GM23338 (cell line): ENCODE measurements at regions not wholly inside any gene's neighbourhood (a gene's known extent, or its start where the extent isn't known, plus 50 kb on each side); places are given as distances from the start of the nearest gene placed in this dataset.

Experiments used
- CREB1 ChIP-seq: fragments of 250-450 bp; sonication (Bioruptor Pico); IDR thresholded peaks from 2 replicates; pipeline ENCODE4 v1.5.0; 2020; ENCODE audit warnings: low read depth, mild to moderate bottlenecking, moderate library complexity
- CTCF ChIP-seq, 2 experiments: fragments of 200-600 bp in 1 of 2; sonication (generic) in 1 of 2; conservative IDR thresholded peaks; 2 replicates each; pipeline versions ENCODE4 v1.5.1 to v1.6.1; 2016 to 2017; ENCODE audit warnings: antibody characterized with exemption in 2 of 2, low read depth in 2 of 2, mild to moderate bottlenecking in 2 of 2, moderate library complexity in 1 of 2
- EZH2 ChIP-seq: fragments of 200-600 bp; sonication (generic); IDR thresholded peaks from one replicate; pipeline ENCODE4 v1.8.0; 2017; ENCODE audit warnings: antibody characterized with exemption, mild to moderate bottlenecking, low read depth; ENCODE audit not compliant: unreplicated experiment
- EZH2phosphoT487 ChIP-seq: fragments of 200-600 bp; sonication (generic); IDR thresholded peaks from one replicate; pipeline ENCODE4 v1.8.1; 2018; ENCODE audit warnings: antibody characterized with exemption; ENCODE audit not compliant: unreplicated experiment
- JUNB ChIP-seq: IDR thresholded peaks from one replicate; pipeline ENCODE4 v1.6.1; 2016; ENCODE audit warnings: antibody characterized with exemption; ENCODE audit not compliant: unreplicated experiment
- POLR2AphosphoS5 ChIP-seq: IDR thresholded peaks from 2 replicates; pipeline ENCODE4 v1.6.1; 2016; ENCODE audit warnings: antibody characterized with exemption, low read depth
- TF ChIP-seq, protein P1 (sequence below): IDR thresholded peaks from one replicate; pipeline ENCODE4 v1.6.1; 2018; ENCODE audit warnings: antibody characterized with exemption; ENCODE audit not compliant: unreplicated experiment

DNA sequence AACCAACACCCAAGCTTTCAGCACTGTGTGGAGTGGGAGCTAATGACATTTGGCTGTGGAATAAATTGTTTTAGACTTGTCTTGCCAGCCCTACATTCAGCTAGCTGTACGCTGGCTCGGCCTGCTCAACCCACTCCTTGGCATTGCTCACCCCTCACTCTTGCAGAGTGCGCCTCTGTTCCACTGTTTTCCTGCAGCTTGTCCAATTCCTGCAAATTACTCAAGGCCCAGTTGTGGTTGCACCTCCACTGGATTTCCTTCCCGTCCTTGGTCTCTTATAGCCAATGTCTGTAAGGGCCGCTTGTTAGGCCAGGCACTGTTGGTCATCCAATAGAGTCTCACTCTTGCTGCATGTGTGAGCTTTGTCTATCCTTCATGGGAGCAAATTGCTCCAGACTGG is 55.5 kb upstream of the ADRA1D start:
- no peak for TF ChIP-seq CTCF (conservative IDR thresholded peaks at IDR 0.05; ENCODE audit: low read depth in 2 of 2)
- TF ChIP-seq, protein P1, sequence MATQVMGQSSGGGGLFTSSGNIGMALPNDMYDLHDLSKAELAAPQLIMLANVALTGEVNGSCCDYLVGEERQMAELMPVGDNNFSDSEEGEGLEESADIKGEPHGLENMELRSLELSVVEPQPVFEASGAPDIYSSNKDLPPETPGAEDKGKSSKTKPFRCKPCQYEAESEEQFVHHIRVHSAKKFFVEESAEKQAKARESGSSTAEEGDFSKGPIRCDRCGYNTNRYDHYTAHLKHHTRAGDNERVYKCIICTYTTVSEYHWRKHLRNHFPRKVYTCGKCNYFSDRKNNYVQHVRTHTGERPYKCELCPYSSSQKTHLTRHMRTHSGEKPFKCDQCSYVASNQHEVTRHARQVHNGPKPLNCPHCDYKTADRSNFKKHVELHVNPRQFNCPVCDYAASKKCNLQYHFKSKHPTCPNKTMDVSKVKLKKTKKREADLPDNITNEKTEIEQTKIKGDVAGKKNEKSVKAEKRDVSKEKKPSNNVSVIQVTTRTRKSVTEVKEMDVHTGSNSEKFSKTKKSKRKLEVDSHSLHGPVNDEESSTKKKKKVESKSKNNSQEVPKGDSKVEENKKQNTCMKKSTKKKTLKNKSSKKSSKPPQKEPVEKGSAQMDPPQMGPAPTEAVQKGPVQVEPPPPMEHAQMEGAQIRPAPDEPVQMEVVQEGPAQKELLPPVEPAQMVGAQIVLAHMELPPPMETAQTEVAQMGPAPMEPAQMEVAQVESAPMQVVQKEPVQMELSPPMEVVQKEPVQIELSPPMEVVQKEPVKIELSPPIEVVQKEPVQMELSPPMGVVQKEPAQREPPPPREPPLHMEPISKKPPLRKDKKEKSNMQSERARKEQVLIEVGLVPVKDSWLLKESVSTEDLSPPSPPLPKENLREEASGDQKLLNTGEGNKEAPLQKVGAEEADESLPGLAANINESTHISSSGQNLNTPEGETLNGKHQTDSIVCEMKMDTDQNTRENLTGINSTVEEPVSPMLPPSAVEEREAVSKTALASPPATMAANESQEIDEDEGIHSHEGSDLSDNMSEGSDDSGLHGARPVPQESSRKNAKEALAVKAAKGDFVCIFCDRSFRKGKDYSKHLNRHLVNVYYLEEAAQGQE = no peak
- no peak for TF ChIP-seq CREB1 (CRISPR knock-in tag)
- no peak for TF ChIP-seq EZH2
- TF ChIP-seq POLR2AphosphoS5 = no peak
- TF ChIP-seq JUNB = no peak
- no peak for TF ChIP-seq EZH2phosphoT487
